ENCODE measurements at regions not wholly inside any gene's neighbourhood (a gene's known extent, or its start where the extent isn't known, plus 50 kb on each side); places are given as distances from the start of the nearest gene placed in this dataset.
"Not testable (repeated sequence)": the region's sequence is repeated elsewhere in the genome, so short reads cannot be mapped to it uniquely, and the experiment has no call there.

DNA sequence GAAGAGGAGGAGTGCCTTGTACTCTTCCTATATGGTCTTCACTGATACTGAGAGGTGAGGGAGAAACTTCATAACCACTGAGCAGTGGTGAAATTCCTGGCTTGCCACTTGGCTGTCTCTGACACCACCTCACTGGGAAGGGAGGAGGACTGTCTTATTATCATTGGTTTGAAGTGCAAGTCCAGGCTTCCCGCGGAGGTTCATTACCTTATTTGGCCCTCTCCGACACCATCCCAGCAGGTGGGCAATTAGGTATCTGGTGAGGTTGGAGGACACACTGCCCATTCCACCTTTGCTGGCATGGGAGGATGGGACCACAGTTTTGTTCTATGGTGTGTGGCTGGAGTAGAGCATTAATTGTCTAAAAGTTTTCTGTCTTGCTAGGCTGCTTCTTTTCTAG, 206.1 kb downstream of the LHFPL1 start:
- DNase-seq (ENCODE audit: low read depth, low spot score) = no peak
- ChIA-PET POLR2A (no interaction called here), CTCF (no interaction called here)
- H3K4me3 ChIP-seq (ENCODE audit: low read depth, low read length) = no peak overlapping the region
- no peak for TF ChIP-seq CTCF (IDR thresholded peaks at IDR 0.05; ENCODE audit: insufficient read depth, low read length, missing control alignments)

DNA sequence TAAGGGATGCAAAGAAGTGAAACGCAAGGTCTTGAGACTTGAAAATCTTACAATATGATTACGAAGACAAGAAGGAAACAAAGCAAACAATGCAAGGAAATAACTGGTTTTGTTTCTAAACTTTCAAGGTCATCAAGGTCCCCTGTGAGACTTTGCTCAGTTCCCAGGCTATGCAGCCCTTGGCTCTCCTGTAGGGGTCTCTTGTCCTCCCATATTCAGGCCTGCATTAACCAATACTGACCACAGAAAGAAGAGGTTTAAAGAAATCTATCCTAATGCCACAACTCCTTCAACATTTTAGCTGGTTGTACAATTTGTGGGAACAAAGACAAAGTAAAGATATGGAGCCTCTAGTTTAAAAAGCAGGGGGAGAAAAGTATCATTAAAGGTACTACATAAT, 209.2 kb downstream of the LHFPL1 start:
- TF ChIP-seq CTCF (IDR thresholded peaks at IDR 0.05; ENCODE audit: insufficient read depth, low read length, missing control alignments) = no peak
- H3K4me3 ChIP-seq (ENCODE audit: low read depth, low read length) = no peak overlapping the region
- ChIA-PET CTCF (no interaction called here), POLR2A (no interaction called here)
- no peak for DNase-seq (ENCODE audit: low read depth, low spot score)

DNA sequence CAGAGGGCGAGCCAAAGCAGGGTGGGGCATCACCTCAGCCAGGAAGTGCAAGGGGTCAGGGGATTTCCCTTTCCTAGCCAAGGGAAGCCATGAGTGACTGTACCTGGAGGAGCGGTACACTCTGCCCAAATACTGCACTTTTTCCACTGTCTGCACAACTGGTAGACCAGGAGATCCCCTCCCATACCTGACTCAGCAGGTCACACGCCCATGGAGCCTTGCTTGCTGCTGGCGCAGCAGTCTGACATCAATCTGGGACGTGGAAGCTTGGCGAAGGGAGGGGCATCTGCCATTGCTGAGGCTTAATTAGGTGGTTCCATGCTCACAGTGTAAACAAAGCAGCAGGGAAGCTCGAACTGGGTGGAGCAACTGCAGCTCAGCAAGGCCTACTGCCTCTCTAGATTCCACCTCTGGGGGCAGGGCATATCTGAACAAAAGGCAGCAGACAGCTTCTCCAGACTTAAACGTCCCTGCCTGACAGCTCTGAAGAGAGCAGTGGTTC, 217.7 kb downstream of the LHFPL1 start:
- DNase-seq (ENCODE audit: low read depth, low spot score); H3K4me3 ChIP-seq (ENCODE audit: low read depth, low read length); POLR2A ChIA-PET; CTCF ChIA-PET: not testable (repeated sequence)

DNA sequence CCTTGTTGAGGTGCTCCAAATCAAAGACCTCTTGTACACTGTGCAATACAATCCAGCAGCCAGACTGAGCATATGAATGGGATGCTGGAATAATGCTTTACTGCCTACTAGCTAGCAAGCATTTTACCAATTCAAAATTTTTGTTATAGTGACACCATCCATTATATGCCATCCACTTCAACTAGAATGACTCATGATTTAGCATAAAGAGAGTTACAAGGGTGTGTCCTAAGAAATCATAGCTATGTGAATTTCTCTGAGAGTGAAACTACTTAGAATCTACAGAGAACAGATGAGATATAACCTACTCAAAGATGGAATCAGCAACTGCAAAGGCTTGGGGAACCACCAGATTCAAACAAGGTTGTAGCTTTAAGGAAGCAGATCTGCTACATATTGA, 221.9 kb downstream of the LHFPL1 start:
- POLR2A ChIA-PET = no interaction called here
- CTCF ChIA-PET = no interaction called here
- H3K4me3 ChIP-seq (ENCODE audit: low read depth, low read length) = no peak overlapping the region
- no peak for DNase-seq (ENCODE audit: low read depth, low spot score)
- no peak for TF ChIP-seq CTCF (IDR thresholded peaks at IDR 0.05; ENCODE audit: insufficient read depth, low read length, missing control alignments)

DNA sequence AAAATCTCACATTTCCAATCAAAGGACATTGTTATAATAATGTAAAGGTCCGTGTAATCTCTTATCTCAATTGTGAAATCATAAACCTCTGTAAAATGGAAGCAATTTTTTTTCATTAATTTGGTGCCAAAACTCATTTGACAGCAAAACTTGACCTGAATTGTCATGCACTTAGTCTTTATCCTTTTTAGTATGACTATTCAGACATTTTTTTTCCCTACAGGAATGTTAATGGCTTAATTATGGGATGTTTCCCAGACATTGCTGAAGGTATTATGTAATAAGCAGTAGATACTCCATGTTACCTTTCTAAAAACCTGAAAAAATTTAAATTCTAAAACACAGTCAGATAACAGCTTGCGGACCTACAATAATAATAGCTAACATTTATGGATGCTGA, 228.9 kb downstream of the LHFPL1 start:
- H3K4me3 ChIP-seq (ENCODE audit: low read depth, low read length) = no peak overlapping the region
- CTCF ChIA-PET = no interaction called here
- no peak for TF ChIP-seq CTCF (IDR thresholded peaks at IDR 0.05; ENCODE audit: insufficient read depth, low read length, missing control alignments)
- no peak for DNase-seq (ENCODE audit: low read depth, low spot score)
- POLR2A ChIA-PET = no interaction called here

GRCh38 chrX:112440277-112440676, 239.5 kb downstream of the LHFPL1 start:
- H3K4me3 ChIP-seq (ENCODE audit: low read depth, low read length) = no peak overlapping the region
- no peak for DNase-seq (ENCODE audit: low read depth, low spot score)
- CTCF ChIA-PET = no interaction called here
- POLR2A ChIA-PET = no interaction called here
- no peak for TF ChIP-seq CTCF (IDR thresholded peaks at IDR 0.05; ENCODE audit: insufficient read depth, low read length, missing control alignments)

DNA sequence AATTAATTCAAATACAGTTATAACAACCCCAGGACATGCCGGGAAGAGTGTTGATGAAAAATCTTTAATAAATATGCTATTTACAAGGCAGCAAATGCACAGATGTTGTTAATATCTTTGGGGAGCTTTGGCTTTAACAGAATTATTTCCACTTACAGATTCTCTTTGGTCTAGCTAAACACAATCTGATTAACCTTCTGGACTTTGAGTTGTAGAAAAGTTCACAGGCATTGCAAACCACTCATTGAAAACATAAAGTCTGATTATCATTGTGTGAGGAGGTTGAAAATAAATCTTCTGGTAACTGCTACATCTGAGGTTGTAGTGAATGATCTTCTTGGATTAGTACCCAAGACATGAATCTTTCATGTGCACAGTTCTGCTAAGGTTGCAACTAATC, 255.6 kb downstream of the LHFPL1 start:
- ChIA-PET CTCF (no interaction called here), POLR2A (no interaction called here)
- no peak for DNase-seq (ENCODE audit: low read depth, low spot score)
- H3K4me3 ChIP-seq (ENCODE audit: low read depth, low read length) = no peak overlapping the region
- no peak for TF ChIP-seq CTCF (IDR thresholded peaks at IDR 0.05; ENCODE audit: insufficient read depth, low read length, missing control alignments)
